K562 (cell line): ENCODE measurements at regions not wholly inside any gene's neighbourhood (a gene's known extent, or its start where the extent isn't known, plus 50 kb on each side); places are given as distances from the start of the nearest gene placed in this dataset.
A peak's percentile ranks its signal among the peaks of the same experiment; 100 is the strongest.

Experiments used
- BCLAF1 ChIP-seq, 2 experiments: fragments of 450-650 bp in 1 of 2; IDR thresholded peaks; 2 replicates each; pipeline ENCODE4 v1.6.1; 2011 to 2017; ENCODE audit warnings: low read depth in 2 of 2, antibody characterized with exemption in 1 of 2, borderline replicate concordance in 1 of 2, low read length in 1 of 2, mild to moderate bottlenecking in 1 of 2, mixed read lengths in 1 of 2; ENCODE audit not compliant: control insufficient read depth in 1 of 2
- BHLHE40 ChIP-seq: IDR thresholded peaks from 2 replicates; pipeline ENCODE4 v1.6.1; 2011; ENCODE audit warnings: low read length, improper control_type of control experiment
- DPF2 ChIP-seq: fragments of 450-650 bp; IDR thresholded peaks from 2 replicates; pipeline ENCODE4 v1.6.1; 2016
- E2F3 ChIP-seq: fragments of 250-450 bp; sonication (Bioruptor Pico); IDR thresholded peaks from 2 replicates; pipeline ENCODE4 v1.4.0; 2020; ENCODE audit warnings: mild to moderate bottlenecking
- EP400 ChIP-seq: fragments of 450-650 bp; IDR thresholded peaks from 2 replicates; pipeline ENCODE4 v1.6.1; 2017; ENCODE audit warnings: antibody characterized with exemption, mild to moderate bottlenecking, moderate library complexity
- ETS1 ChIP-seq: conservative IDR thresholded peaks from 2 replicates; pipeline ENCODE4 v1.6.1; 2011; ENCODE audit warnings: low read depth, mild to moderate bottlenecking, low read length; ENCODE audit not compliant: control insufficient read depth
- JUNB ChIP-seq: fragments of 450-650 bp; formaldehyde crosslinking; conservative IDR thresholded peaks from 2 replicates; pipeline ENCODE4 v1.4.0; 2020; ENCODE audit warnings: mild to moderate bottlenecking
- MAFG ChIP-seq: fragments of 450-650 bp; conservative IDR thresholded peaks from 2 replicates; pipeline ENCODE4 v1.6.1; 2016; ENCODE audit warnings: missing genetic modification characterization, missing compliant biosample characterization
- NFIC ChIP-seq: fragments of 450-650 bp; IDR thresholded peaks from 2 replicates; pipeline ENCODE4 v1.6.1; 2017; ENCODE audit warnings: mild to moderate bottlenecking, inconsistent platforms
- PRDM10 ChIP-seq: fragments of 450-650 bp; IDR thresholded peaks from 2 replicates; pipeline ENCODE4 v1.6.1; 2018; ENCODE audit not compliant: partially characterized antibody
- PRPF4 ChIP-seq: fragments of 200-400 bp; formaldehyde crosslinking; IDR thresholded peaks from one replicate; pipeline ENCODE4 v1.6.1; 2017; ENCODE audit warnings: low read length, low read depth, mild to moderate bottlenecking; ENCODE audit not compliant: insufficient read depth, poor library complexity, severe bottlenecking
- RHOXF2B ChIP-seq: fragments of 250-450 bp; sonication (Bioruptor Pico); conservative IDR thresholded peaks from 2 replicates; pipeline ENCODE4 v1.5.1; 2021
- SIRT6 ChIP-seq: IDR thresholded peaks from one replicate; pipeline ENCODE4 v1.6.1; 2012; ENCODE audit warnings: low read depth, mild to moderate bottlenecking, control low read depth, inconsistent platforms, low read length, moderate library complexity
- SMAD4 ChIP-seq: fragments of 250-450 bp; sonication (Bioruptor Pico); conservative IDR thresholded peaks from 2 replicates; pipeline ENCODE4 v1.8.0; 2021; ENCODE audit warnings: inconsistent platforms, mild to moderate bottlenecking, moderate library complexity
- SRSF7 ChIP-seq: fragments of 200-400 bp; formaldehyde crosslinking; optimal IDR thresholded peaks from 2 replicates; pipeline ENCODE3; 2017; ENCODE audit warnings: mild to moderate bottlenecking, low read depth, low read length
- TRIM24 ChIP-seq, 2 experiments: fragments of 450-650 bp; IDR thresholded peaks; 2 replicates each; pipeline ENCODE4 v1.6.1; 2016
- ZBTB1 ChIP-seq: sonication (generic); formaldehyde crosslinking; IDR thresholded peaks from 2 replicates; pipeline ENCODE4 v1.8.1; 2023; ENCODE audit warnings: missing genetic modification reagents, low read depth, mild to moderate bottlenecking, borderline replicate concordance
- ZBTB34 ChIP-seq: fragments of 250-450 bp; sonication (Bioruptor Pico); IDR thresholded peaks from 2 replicates; pipeline ENCODE4 v1.8.0; 2021; ENCODE audit warnings: mild to moderate bottlenecking, moderate library complexity
- ZNF274 ChIP-seq: IDR thresholded peaks from 2 replicates; pipeline ENCODE4 v1.6.1; 2011; ENCODE audit warnings: low read depth, mild to moderate bottlenecking, low read length, moderate library complexity, borderline replicate concordance
- ZNF384 ChIP-seq: IDR thresholded peaks from 2 replicates; pipeline ENCODE4 v1.6.1; 2012; ENCODE audit warnings: low read depth, low read length, improper control_type of control experiment

GRCh38 chr3:72123908-72124441, 339.0 kb upstream of the PROK2 start (continued):
- TF ChIP-seq JUNB (CRISPR knock-in tag) = no peak
- peak in 1 of 2 experiments; percentile 28; a peak in 1 of 4 replicates for TF ChIP-seq TRIM24 (IDR thresholded peaks at IDR 0.05)
- TF ChIP-seq RHOXF2B (CRISPR knock-in tag) = no peak
- no peak for TF ChIP-seq PRDM10
- TF ChIP-seq SRSF7 = no peak
- TF ChIP-seq BHLHE40 = no peak
- TF ChIP-seq ZBTB34 (CRISPR knock-in tag) = no peak
- TF ChIP-seq SMAD4 = no peak
- no peak for TF ChIP-seq PRPF4
- no peak for TF ChIP-seq ZNF384
- no peak for TF ChIP-seq E2F3
- no peak for TF ChIP-seq MAFG
- no peak for TF ChIP-seq ZNF274
- TF ChIP-seq ETS1 = no peak
- peak; percentile 47; the same call in 1 of the 2 replicates for TF ChIP-seq EP400
- TF ChIP-seq DPF2 = peak; percentile 62
- no peak for TF ChIP-seq ZBTB1 (CRISPR knock-in tag)
- TF ChIP-seq SIRT6 = no peak
- TF ChIP-seq NFIC = peak; percentile 93
- no peak for TF ChIP-seq BCLAF1 (IDR thresholded peaks at IDR 0.05; ENCODE audit: borderline replicate concordance in 1 of 2, control insufficient read depth in 1 of 2, low read depth in 2 of 2, low read length in 1 of 2)
